ENCODE measurements at regions not wholly inside any gene's neighbourhood (a gene's known extent, or its start where the extent isn't known, plus 50 kb on each side); places are given as distances from the start of the nearest gene placed in this dataset.

GRCh38 chr4:164379694-164380093 is 374.2 kb upstream of the SMIM31 start:
- H3K27me3 Mint-ChIP-seq: peaks cover 34% of the 10 kb centered on the region
- TF ChIP-seq CTCF (IDR thresholded peaks at IDR 0.05; ENCODE audit: unreplicated experiment): no peak
- H3K27ac Mint-ChIP-seq: no peak overlapping the region
- no peaks in the 10 kb centered on the region for H3K9me3 Mint-ChIP-seq (ENCODE audit: low read depth)
- no peak overlapping the region for H3K4me3 Mint-ChIP-seq (ENCODE audit: low read depth)
- no peaks in the 10 kb centered on the region for H3K36me3 Mint-ChIP-seq (ENCODE audit: insufficient read depth)
- H3K4me1 Mint-ChIP-seq (ENCODE audit: low read depth): peaks cover 5% of the 10 kb centered on the region
- no peak for DNase-seq (ENCODE audit: low spot score, unreplicated experiment)

GRCh38 chr4:164381859-164382258 is 372.1 kb upstream of the SMIM31 start:
- Mint-ChIP-seq H3K36me3 (ENCODE audit: insufficient read depth) (no peaks in the 10 kb centered on the region), H3K9me3 (ENCODE audit: low read depth) (no peaks in the 10 kb centered on the region), H3K27me3 (peaks cover 47% of the 10 kb centered on the region), H3K4me1 (ENCODE audit: low read depth) (peaks cover 5% of the 10 kb centered on the region), H3K4me3 (ENCODE audit: low read depth) (no peak overlapping the region), H3K27ac (no peak overlapping the region)
- no peak for DNase-seq (ENCODE audit: low spot score, unreplicated experiment)
- no peak for TF ChIP-seq CTCF (IDR thresholded peaks at IDR 0.05; ENCODE audit: unreplicated experiment)

GRCh38 chr4:164383058-164383357 is 370.9 kb upstream of the SMIM31 start:
- no peak for DNase-seq (ENCODE audit: low spot score, unreplicated experiment)
- Mint-ChIP-seq H3K27me3 (peaks cover 47% of the 10 kb centered on the region), H3K4me1 (ENCODE audit: low read depth) (peaks cover 5% of the 10 kb centered on the region), H3K9me3 (ENCODE audit: low read depth) (no peaks in the 10 kb centered on the region), H3K36me3 (ENCODE audit: insufficient read depth) (no peaks in the 10 kb centered on the region), H3K27ac (peak overlapping the region; percentile 81), H3K4me3 (ENCODE audit: low read depth) (peak overlapping the region; percentile 77)
- no peak for TF ChIP-seq CTCF (IDR thresholded peaks at IDR 0.05; ENCODE audit: unreplicated experiment)

- Mint-ChIP-seq H3K4me3 (ENCODE audit: low read depth) (peak overlapping the region; percentile 77), H3K36me3 (ENCODE audit: insufficient read depth) (no peaks in the 10 kb centered on the region), H3K9me3 (ENCODE audit: low read depth) (no peaks in the 10 kb centered on the region), H3K27ac (peak overlapping the region; percentile 81), H3K4me1 (ENCODE audit: low read depth) (peaks cover 5% of the 10 kb centered on the region), H3K27me3 (peaks cover 47% of the 10 kb centered on the region)
- peak; percentile 42 for TF ChIP-seq CTCF (IDR thresholded peaks at IDR 0.05; ENCODE audit: unreplicated experiment)
- peak; percentile 42 for DNase-seq (ENCODE audit: low spot score, unreplicated experiment)
Observed at GRCh38 chr4:164383358-164384220, 370.3 kb upstream of the SMIM31 start.

- DNase-seq (ENCODE audit: low spot score, unreplicated experiment): no peak
- Mint-ChIP-seq H3K36me3 (ENCODE audit: insufficient read depth) (no peaks in the 10 kb centered on the region), H3K27me3 (peaks cover 47% of the 10 kb centered on the region), H3K4me3 (ENCODE audit: low read depth) (no peak overlapping the region), H3K9me3 (ENCODE audit: low read depth) (no peaks in the 10 kb centered on the region), H3K4me1 (ENCODE audit: low read depth) (peaks cover 5% of the 10 kb centered on the region), H3K27ac (no peak overlapping the region)
- no peak for TF ChIP-seq CTCF (IDR thresholded peaks at IDR 0.05; ENCODE audit: unreplicated experiment)
Observed at GRCh38 chr4:164384416-164384815, 369.5 kb upstream of the SMIM31 start.
